ENCODE measurements at regions not wholly inside any gene's neighbourhood (a gene's known extent, or its start where the extent isn't known, plus 50 kb on each side); places are given as distances from the start of the nearest gene placed in this dataset.

DNA sequence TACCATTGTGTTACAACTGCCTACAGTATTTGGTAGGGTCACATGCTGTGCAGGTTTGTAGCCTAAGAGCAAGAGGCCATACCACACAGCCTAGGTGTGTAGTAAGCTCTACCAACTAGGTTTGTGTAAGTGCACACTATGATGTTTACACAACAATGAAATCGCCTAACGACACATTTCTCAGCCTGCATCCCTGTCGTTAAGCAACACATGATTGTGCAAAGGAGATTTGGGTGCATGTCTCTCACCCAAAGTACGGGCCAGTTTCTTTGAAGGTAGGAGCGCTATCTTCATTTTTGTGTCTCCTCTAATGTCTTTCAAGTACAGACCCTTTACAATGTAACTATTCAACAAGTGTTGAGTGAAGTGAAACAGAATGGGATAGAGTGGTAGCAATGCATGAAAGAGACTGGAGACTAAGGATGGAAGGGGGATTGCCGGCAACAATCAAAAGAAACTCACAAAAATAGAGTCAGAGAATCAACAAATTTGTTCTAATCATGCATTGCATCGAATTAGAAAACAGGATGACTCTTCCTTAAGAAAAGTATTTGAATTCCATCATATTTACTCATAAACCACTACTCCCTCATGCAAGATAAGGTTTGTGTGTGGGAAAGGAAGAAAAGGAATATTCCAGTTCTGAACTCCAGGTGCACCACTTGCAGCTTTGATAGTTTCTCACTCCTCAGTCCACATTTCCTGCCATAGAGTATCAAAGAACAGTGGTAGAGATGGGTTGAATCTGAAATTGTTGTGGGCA is 60.2 kb upstream of the TNFRSF19 start (continued):
- TF ChIP-seq MIER3 (CRISPR knock-in tag; IDR thresholded peaks at IDR 0.05; ENCODE audit: borderline replicate concordance) (no peak), ZNF432 (CRISPR knock-in tag; IDR thresholded peaks at IDR 0.05; ENCODE audit: borderline replicate concordance) (no peak), RARG (CRISPR knock-in tag; IDR thresholded peaks at IDR 0.05; ENCODE audit: low read depth) (no peak)

- ChIA-PET POLR2A (no interaction called here), CTCF (ENCODE audit: low intra/inter-chr PET ratio, low total read pairs) (interaction anchor here (1.2 to 1.8 kb wide), 5 partner anchors 58 to 362 kb away, joined by 3 to 4 read pairs (median 3); no protein-coding TSS in a partner anchor)
- BruUV-seq (replicated peaks): no TSS peak
- in situ Hi-C loops (cut with HindIII; ENCODE audit: extremely low pct_ligation_motif_present, low pct_unique_long_range_greater_than_20kb) (loop anchor here (5.0 kb wide), 1 partner anchor 57 kb away; no protein-coding TSS in a partner anchor), intact Hi-C loops (cut with micrococcal nuclease; ENCODE audit: unreplicated experiment) (loop anchor here (2.0 kb wide), 2 partner anchors 196 to 204 kb away; no protein-coding TSS in a partner anchor)
- no peak for FAIRE-seq
- no peaks in the 10 kb centered on the region for H3K27me3 ChIP-seq (ENCODE audit: control insufficient read depth in 1 of 2, insufficient read depth in 2 of 2, low read length in 2 of 2)
- no peak overlapping the region for H3K9ac ChIP-seq (ENCODE audit: insufficient read depth, low read depth, low read length)
- H3K27ac ChIP-seq (ENCODE audit: extremely low read length, insufficient read depth, low read length): no peak overlapping the region
- H3K4me2 ChIP-seq (ENCODE audit: low read depth, low read length): no peak overlapping the region
- ATAC-seq: no peak
- no peak overlapping the region for H2AFZ ChIP-seq (ENCODE audit: low read length)
- no peaks in the 10 kb centered on the region for H3K79me2 ChIP-seq (ENCODE audit: insufficient read depth, low read length)
- H3K4me3 ChIP-seq (replicated peaks in 1 of 3; ENCODE audit: insufficient read depth in 1 of 3, low read depth in 2 of 3, low read length in 3 of 3): no peak overlapping the region
- WGBS (ENCODE audit: low lambda C conversion rate): 67% methylated on average over 1 of the region's 1 CpG
- no peaks in the 10 kb centered on the region for H3K36me3 ChIP-seq (replicated peaks in 1 of 2; ENCODE audit: control insufficient read depth in 1 of 2, insufficient read depth in 2 of 2, low read length in 2 of 2)
- H3K4me1 ChIP-seq (ENCODE audit: insufficient read depth, low read length): no peaks in the 10 kb centered on the region; the same call in 1 of the 2 replicates
- no peaks in the 10 kb centered on the region for H4K20me1 ChIP-seq (ENCODE audit: insufficient read depth, low read length)
- no peaks in the 10 kb centered on the region for H3K9me3 ChIP-seq (ENCODE audit: low read length)
- no peak for DNase-seq (ENCODE audit: low spot score)
- TF ChIP-seq RXRA (CRISPR knock-in tag; IDR thresholded peaks at IDR 0.05) (no peak), KDM5B (CRISPR knock-in tag; IDR thresholded peaks at IDR 0.05; ENCODE audit: borderline replicate concordance) (no peak), ZNF672 (CRISPR knock-in tag; IDR thresholded peaks at IDR 0.05) (no peak), ZNF713 (CRISPR knock-in tag; IDR thresholded peaks at IDR 0.05) (no peak), NFRKB (IDR thresholded peaks at IDR 0.05) (no peak), TAF15 (IDR thresholded peaks at IDR 0.05; ENCODE audit: low read depth, low read length, poor library complexity, severe bottlenecking) (no peak), ZNF567 (CRISPR knock-in tag; IDR thresholded peaks at IDR 0.05; ENCODE audit: borderline replicate concordance) (no peak), ZNF451 (CRISPR knock-in tag; IDR thresholded peaks at IDR 0.05) (no peak), TRIM24 (CRISPR knock-in tag; IDR thresholded peaks at IDR 0.05) (no peak), KLF15 (CRISPR knock-in tag; IDR thresholded peaks at IDR 0.05; ENCODE audit: borderline replicate concordance) (no peak), ZNF781 (CRISPR knock-in tag; IDR thresholded peaks at IDR 0.05; ENCODE audit: borderline replicate concordance, not compliant biosample characterization) (no peak), FOXA3 (CRISPR knock-in tag; IDR thresholded peaks at IDR 0.05) (no peak), HES4 (CRISPR knock-in tag; IDR thresholded peaks at IDR 0.05; ENCODE audit: borderline replicate concordance) (no peak), NR0B2 (CRISPR knock-in tag; IDR thresholded peaks at IDR 0.05) (no peak)
- TF ChIP-seq, protein P1, sequence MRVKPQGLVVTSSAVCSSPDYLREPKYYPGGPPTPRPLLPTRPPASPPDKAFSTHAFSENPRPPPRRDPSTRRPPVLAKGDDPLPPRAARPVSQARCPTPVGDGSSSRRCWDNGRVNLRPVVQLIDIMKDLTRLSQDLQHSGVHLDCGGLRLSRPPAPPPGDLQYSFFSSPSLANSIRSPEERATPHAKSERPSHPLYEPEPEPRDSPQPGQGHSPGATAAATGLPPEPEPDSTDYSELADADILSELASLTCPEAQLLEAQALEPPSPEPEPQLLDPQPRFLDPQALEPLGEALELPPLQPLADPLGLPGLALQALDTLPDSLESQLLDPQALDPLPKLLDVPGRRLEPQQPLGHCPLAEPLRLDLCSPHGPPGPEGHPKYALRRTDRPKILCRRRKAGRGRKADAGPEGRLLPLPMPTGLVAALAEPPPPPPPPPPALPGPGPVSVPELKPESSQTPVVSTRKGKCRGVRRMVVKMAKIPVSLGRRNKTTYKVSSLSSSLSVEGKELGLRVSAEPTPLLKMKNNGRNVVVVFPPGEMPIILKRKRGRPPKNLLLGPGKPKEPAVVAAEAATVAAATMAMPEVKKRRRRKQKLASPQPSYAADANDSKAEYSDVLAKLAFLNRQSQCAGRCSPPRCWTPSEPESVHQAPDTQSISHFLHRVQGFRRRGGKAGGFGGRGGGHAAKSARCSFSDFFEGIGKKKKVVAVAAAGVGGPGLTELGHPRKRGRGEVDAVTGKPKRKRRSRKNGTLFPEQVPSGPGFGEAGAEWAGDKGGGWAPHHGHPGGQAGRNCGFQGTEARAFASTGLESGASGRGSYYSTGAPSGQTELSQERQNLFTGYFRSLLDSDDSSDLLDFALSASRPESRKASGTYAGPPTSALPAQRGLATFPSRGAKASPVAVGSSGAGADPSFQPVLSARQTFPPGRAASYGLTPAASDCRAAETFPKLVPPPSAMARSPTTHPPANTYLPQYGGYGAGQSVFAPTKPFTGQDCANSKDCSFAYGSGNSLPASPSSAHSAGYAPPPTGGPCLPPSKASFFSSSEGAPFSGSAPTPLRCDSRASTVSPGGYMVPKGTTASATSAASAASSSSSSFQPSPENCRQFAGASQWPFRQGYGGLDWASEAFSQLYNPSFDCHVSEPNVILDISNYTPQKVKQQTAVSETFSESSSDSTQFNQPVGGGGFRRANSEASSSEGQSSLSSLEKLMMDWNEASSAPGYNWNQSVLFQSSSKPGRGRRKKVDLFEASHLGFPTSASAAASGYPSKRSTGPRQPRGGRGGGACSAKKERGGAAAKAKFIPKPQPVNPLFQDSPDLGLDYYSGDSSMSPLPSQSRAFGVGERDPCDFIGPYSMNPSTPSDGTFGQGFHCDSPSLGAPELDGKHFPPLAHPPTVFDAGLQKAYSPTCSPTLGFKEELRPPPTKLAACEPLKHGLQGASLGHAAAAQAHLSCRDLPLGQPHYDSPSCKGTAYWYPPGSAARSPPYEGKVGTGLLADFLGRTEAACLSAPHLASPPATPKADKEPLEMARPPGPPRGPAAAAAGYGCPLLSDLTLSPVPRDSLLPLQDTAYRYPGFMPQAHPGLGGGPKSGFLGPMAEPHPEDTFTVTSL (CRISPR knock-in tag; IDR thresholded peaks at IDR 0.05; ENCODE audit: borderline replicate concordance): no peak
These were observed 59.7 kb upstream of the TNFRSF19 start for GRCh38 chr13:23510544-23510916.

Measured in HepG2 (cell line).